Transverse colon (tissue), 4 donors: ENCODE measurements at regions not wholly inside any gene's neighbourhood (a gene's known extent, or its start where the extent isn't known, plus 50 kb on each side); places are given as distances from the start of the nearest gene placed in this dataset.

ENCODE experiments used
- CTCF ChIP-seq, 5 experiments: fragments of 200-600 bp in 3 of 5; fragments of 450-650 bp in 2 of 5; sonication (generic) in 3 of 5; IDR thresholded peaks; 1 replicate in 2 of 5; 2 replicates in 3 of 5; pipeline ENCODE4 v1.5.1; 2016 to 2017; ENCODE audit warnings: antibody characterized with exemption in 5 of 5, inconsistent platforms in 3 of 5, mild to moderate bottlenecking in 2 of 5, moderate library complexity in 1 of 5
- POLR2AphosphoS5 ChIP-seq, 3 donors: sonication (generic); formaldehyde crosslinking; IDR thresholded peaks; one replicate each; pipeline ENCODE4 v1.6.1; 2016; ENCODE audit warnings: antibody characterized with exemption in 3 of 3

GRCh38 chr18:56097621-56098020 lies 509.6 kb upstream of the TCF4 start:
- TF ChIP-seq CTCF (IDR thresholded peaks at IDR 0.05) (no peak), POLR2AphosphoS5 (IDR thresholded peaks at IDR 0.05) (no peak)
